ENCODE measurements at regions not wholly inside any gene's neighbourhood (a gene's known extent, or its start where the extent isn't known, plus 50 kb on each side); places are given as distances from the start of the nearest gene placed in this dataset.

DNA sequence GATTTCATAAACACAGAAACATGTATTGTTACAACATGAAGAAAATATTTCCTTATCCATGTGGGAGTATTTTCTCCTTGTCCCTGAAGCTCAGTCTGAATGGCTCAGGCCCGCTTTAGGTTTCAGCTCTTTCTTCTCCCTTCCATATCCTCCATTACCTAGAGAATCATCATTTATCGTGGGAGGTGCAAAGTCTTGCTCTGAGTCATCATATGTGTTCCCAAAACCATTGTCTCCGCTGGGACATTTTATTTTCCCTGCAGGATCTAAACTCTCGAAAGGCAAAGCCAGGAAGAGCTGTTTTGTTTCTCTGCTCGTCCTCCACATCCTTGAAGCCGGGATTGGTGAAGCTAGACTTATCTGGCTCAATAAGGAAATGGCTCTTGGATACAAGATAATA is 571.2 kb downstream of the EDEM1 start:
- no peaks in the 10 kb centered on the region for H3K9me3 ChIP-seq (replicated peaks in 1 of 2; ENCODE audit: control insufficient read depth in 1 of 2, insufficient read depth in 1 of 2, low read length in 2 of 2)
- 100% methylated on average over 1 of the region's 6 CpGs for WGBS (ENCODE audit: insufficient coverage)
- peak overlapping the region in 1 of 7 donors; percentile 58 for H3K27ac Mint-ChIP-seq

DNA sequence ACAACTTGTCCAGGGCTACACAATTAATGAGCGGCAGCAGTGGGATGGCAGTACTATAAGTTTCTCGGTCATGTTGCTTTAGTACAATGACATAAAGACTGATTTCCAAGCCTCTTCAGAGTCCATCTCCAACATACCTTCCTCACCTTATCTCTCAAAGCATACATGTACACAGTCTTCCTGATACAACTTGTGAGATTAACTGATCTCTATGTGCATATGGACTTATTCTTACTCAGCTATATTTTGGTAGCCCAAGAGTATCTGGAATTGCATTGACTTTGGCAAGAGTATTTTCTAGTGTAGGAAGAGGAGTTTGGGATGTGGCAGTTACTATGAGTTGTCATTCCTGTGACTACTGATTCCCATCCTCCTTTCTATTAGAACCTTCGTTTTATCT is 575.0 kb downstream of the EDEM1 start:
- no peak overlapping the region for H3K4me3 ChIP-seq (replicated peaks in 1 of 3; ENCODE audit: low read depth in 2 of 3, low read length in 3 of 3)
- no peaks in the 10 kb centered on the region for H3K36me3 ChIP-seq (replicated peaks in 1 of 2; ENCODE audit: control insufficient read depth in 1 of 2, insufficient read depth in 2 of 2, low read length in 2 of 2)
- H2AFZ ChIP-seq (ENCODE audit: insufficient read depth, low read depth, low read length, poor library complexity, severe bottlenecking) = no peak overlapping the region
- H3K9me3 ChIP-seq (replicated peaks in 1 of 2; ENCODE audit: control insufficient read depth in 1 of 2, insufficient read depth in 1 of 2, low read length in 2 of 2) = no peaks in the 10 kb centered on the region
- no peaks in the 10 kb centered on the region for H3K27me3 ChIP-seq (ENCODE audit: control insufficient read depth in 2 of 2, insufficient read depth in 2 of 2, low read length in 2 of 2)
- intact Hi-C loops (cut with micrococcal nuclease) = no loop called here
- H3K9me3 Mint-ChIP-seq = peaks cover 0 to 3% (median 0%) of the 10 kb centered on the region in 7 donors
- no peak overlapping the region for H3K27ac Mint-ChIP-seq
- peaks cover 2% of the 10 kb centered on the region for H3K4me1 Mint-ChIP-seq
- H3K27me3 Mint-ChIP-seq (ENCODE audit: low read depth in 3 of 3) = peaks cover 0 to under 1% (median 0%) of the 10 kb centered on the region in 3 donors
- H3K4me2 ChIP-seq (replicated peaks; ENCODE audit: extremely low read depth, low read length, poor library complexity, severe bottlenecking) = no peak overlapping the region
- no peak overlapping the region for H3K9ac ChIP-seq (ENCODE audit: insufficient read depth, low read length, poor library complexity, severe bottlenecking)
- DNase-seq = no peak
- H4K20me1 ChIP-seq (ENCODE audit: insufficient read depth, low read length) = no peaks in the 10 kb centered on the region
- no peak overlapping the region for H3K27ac ChIP-seq (ENCODE audit: low read depth in 1 of 2, low read length in 2 of 2)
- H3K79me2 ChIP-seq (ENCODE audit: insufficient read depth, low read length) = no peaks in the 10 kb centered on the region
- no peaks in the 10 kb centered on the region for H3K4me1 ChIP-seq (ENCODE audit: control insufficient read depth in 1 of 2, insufficient read depth in 2 of 2, low read length in 2 of 2)
- no peak overlapping the region for H3K4me3 Mint-ChIP-seq
- TF ChIP-seq, protein P1, sequence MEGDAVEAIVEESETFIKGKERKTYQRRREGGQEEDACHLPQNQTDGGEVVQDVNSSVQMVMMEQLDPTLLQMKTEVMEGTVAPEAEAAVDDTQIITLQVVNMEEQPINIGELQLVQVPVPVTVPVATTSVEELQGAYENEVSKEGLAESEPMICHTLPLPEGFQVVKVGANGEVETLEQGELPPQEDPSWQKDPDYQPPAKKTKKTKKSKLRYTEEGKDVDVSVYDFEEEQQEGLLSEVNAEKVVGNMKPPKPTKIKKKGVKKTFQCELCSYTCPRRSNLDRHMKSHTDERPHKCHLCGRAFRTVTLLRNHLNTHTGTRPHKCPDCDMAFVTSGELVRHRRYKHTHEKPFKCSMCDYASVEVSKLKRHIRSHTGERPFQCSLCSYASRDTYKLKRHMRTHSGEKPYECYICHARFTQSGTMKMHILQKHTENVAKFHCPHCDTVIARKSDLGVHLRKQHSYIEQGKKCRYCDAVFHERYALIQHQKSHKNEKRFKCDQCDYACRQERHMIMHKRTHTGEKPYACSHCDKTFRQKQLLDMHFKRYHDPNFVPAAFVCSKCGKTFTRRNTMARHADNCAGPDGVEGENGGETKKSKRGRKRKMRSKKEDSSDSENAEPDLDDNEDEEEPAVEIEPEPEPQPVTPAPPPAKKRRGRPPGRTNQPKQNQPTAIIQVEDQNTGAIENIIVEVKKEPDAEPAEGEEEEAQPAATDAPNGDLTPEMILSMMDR (IDR thresholded peaks at IDR 0.05) = no peak
- no peaks in the 10 kb centered on the region for H3K36me3 Mint-ChIP-seq
- 100% methylated on average over 1 of the region's 3 CpGs for WGBS (ENCODE audit: insufficient coverage)

More for the DNA sequence above, 571.2 kb downstream of the EDEM1 start:
- TF ChIP-seq, protein P1 (IDR thresholded peaks at IDR 0.05) = no peak
- Histone ChIP-seq H3K27ac (ENCODE audit: low read depth in 1 of 2, low read length in 2 of 2) (no peak overlapping the region), H3K9ac (ENCODE audit: insufficient read depth, low read length, poor library complexity, severe bottlenecking) (no peak overlapping the region), H2AFZ (ENCODE audit: insufficient read depth, low read depth, low read length, poor library complexity, severe bottlenecking) (no peak overlapping the region), H3K36me3 (replicated peaks in 1 of 2; ENCODE audit: control insufficient read depth in 1 of 2, insufficient read depth in 2 of 2, low read length in 2 of 2) (no peaks in the 10 kb centered on the region), H3K27me3 (ENCODE audit: control insufficient read depth in 2 of 2, insufficient read depth in 2 of 2, low read length in 2 of 2) (no peaks in the 10 kb centered on the region), H4K20me1 (ENCODE audit: insufficient read depth, low read length) (no peaks in the 10 kb centered on the region), H3K4me2 (replicated peaks; ENCODE audit: extremely low read depth, low read length, poor library complexity, severe bottlenecking) (no peak overlapping the region), H3K4me1 (ENCODE audit: control insufficient read depth in 1 of 2, insufficient read depth in 2 of 2, low read length in 2 of 2) (peaks cover 11 to 18% of the 10 kb centered on the region in 2 donors), H3K4me3 (replicated peaks in 1 of 3; ENCODE audit: low read depth in 2 of 3, low read length in 3 of 3) (no peak overlapping the region), H3K79me2 (ENCODE audit: insufficient read depth, low read length) (no peaks in the 10 kb centered on the region)
- Mint-ChIP-seq H3K4me1 (peaks cover 34% of the 10 kb centered on the region), H3K4me3 (no peak overlapping the region), H3K36me3 (no peaks in the 10 kb centered on the region), H3K27me3 (ENCODE audit: low read depth in 3 of 3) (no peaks in the 10 kb centered on the region), H3K9me3 (peaks cover 0 to 3% (median 0%) of the 10 kb centered on the region in 7 donors)
- intact Hi-C loops (cut with micrococcal nuclease) = no loop called here
- no peak for DNase-seq
